Stimulated activated CD4-positive, alpha-beta T cell treated with anti-CD3 and anti-CD28 coated beads, Interleukin-15, amount 100 ng/mL, for 24 hours (primary cell): ENCODE measurements at regions not wholly inside any gene's neighbourhood (a gene's known extent, or its start where the extent isn't known, plus 50 kb on each side); places are given as distances from the start of the nearest gene placed in this dataset.
"Not testable (repeated sequence)": the region's sequence is repeated elsewhere in the genome, so short reads cannot be mapped to it uniquely, and the experiment has no call there.

ENCODE experiments used
- DNase-seq: peaks from one replicate; pipeline ENCODE4 v3.0.0-alpha.2; 2020

GRCh38 chr4:114034189-114034588 is 54.7 kb upstream of the ARSJ start:
- DNase-seq, result no peak

- no peak for DNase-seq
Measured at GRCh38 chr4:114036426-114036825, 57.0 kb upstream of the ARSJ start.

GRCh38 chr4:114036864-114037263 is 57.4 kb upstream of the ARSJ start:
- DNase-seq, result no peak

- no peak for DNase-seq
Measured at GRCh38 chr4:114037988-114038387, 58.5 kb upstream of the ARSJ start.

GRCh38 chr4:114038762-114039387 is 59.4 kb upstream of the ARSJ start:
- DNase-seq, result no peak

GRCh38 chr4:114040319-114041116 is 61.1 kb upstream of the ARSJ start:
- no peak for DNase-seq

GRCh38 chr4:114041117-114041475 is 61.6 kb upstream of the ARSJ start:
- DNase-seq, result no peak

GRCh38 chr4:114043116-114043515 is 63.7 kb upstream of the ARSJ start:
- DNase-seq, result no peak

- DNase-seq, result not testable (repeated sequence)
Measured at GRCh38 chr4:114044351-114044750, 64.9 kb upstream of the ARSJ start.

- DNase-seq, result no peak
Measured at GRCh38 chr4:114046331-114046730, 66.9 kb upstream of the ARSJ start.

- not testable (repeated sequence) for DNase-seq
Measured at GRCh38 chr4:114048154-114048553, 68.7 kb upstream of the ARSJ start.

- DNase-seq, result no peak
Measured at GRCh38 chr4:114052227-114052626, 72.8 kb upstream of the ARSJ start.

GRCh38 chr4:114056599-114056998 is 77.2 kb upstream of the ARSJ start:
- no peak for DNase-seq

- DNase-seq, result no peak
Measured at GRCh38 chr4:114057746-114058145, 78.3 kb upstream of the ARSJ start.

GRCh38 chr4:114062499-114062898 is 83.1 kb upstream of the ARSJ start:
- DNase-seq, result no peak

GRCh38 chr4:114072781-114073180 is 93.3 kb upstream of the ARSJ start:
- no peak for DNase-seq

GRCh38 chr4:114076899-114077570 is 97.6 kb upstream of the ARSJ start:
- DNase-seq, result no peak

GRCh38 chr4:114077610-114078009 is 98.2 kb upstream of the ARSJ start:
- no peak for DNase-seq

GRCh38 chr4:114078636-114079035 is 99.2 kb upstream of the ARSJ start:
- DNase-seq, result no peak

GRCh38 chr4:114081783-114082182 is 102.3 kb upstream of the ARSJ start:
- DNase-seq, result no peak

- DNase-seq, result no peak
Measured at GRCh38 chr4:114082348-114082747, 102.9 kb upstream of the ARSJ start.

GRCh38 chr4:114085611-114086345 is 106.3 kb upstream of the ARSJ start:
- no peak for DNase-seq

- DNase-seq, result no peak
Measured at GRCh38 chr4:114087596-114088230, 108.3 kb upstream of the ARSJ start.
